Mesodermal cell (in vitro differentiated cells): ENCODE measurements at regions not wholly inside any gene's neighbourhood (a gene's known extent, or its start where the extent isn't known, plus 50 kb on each side); places are given as distances from the start of the nearest gene placed in this dataset.

Source experiments
- H3K27ac ChIP-seq: 2 replicates; pipeline ENCODE4 v1.7.0; 2013; ENCODE audit warnings: mild to moderate bottlenecking, low read depth, low read length, moderate library complexity; ENCODE audit not compliant: severe bottlenecking
- H3K36me3 ChIP-seq: 2 replicates; pipeline ENCODE4 v1.7.1; 2013; ENCODE audit warnings: mild to moderate bottlenecking, low read length, moderate library complexity; ENCODE audit not compliant: control insufficient read depth, insufficient read depth
- H3K4me1 ChIP-seq: one replicate; pipeline ENCODE4 v1.7.1; 2013; ENCODE audit warnings: mild to moderate bottlenecking, low read length; ENCODE audit not compliant: insufficient read depth, control insufficient read depth, poor library complexity, severe bottlenecking
- H3K4me3 ChIP-seq: 2 replicates; pipeline ENCODE4 v1.7.0; 2013; ENCODE audit warnings: low read length, control low read depth, mild to moderate bottlenecking; ENCODE audit not compliant: insufficient read depth, poor library complexity, severe bottlenecking; ENCODE audit errors: extremely low read depth
- H3K9me3 ChIP-seq: 2 replicates; pipeline ENCODE4 v1.7.1; 2013; ENCODE audit warnings: mild to moderate bottlenecking, low read length, moderate library complexity; ENCODE audit not compliant: control insufficient read depth
- WGBS, 2 experiments: methylation state at CpG; one replicate each; pipeline ENCODE4 v1.1.5; 2013; ENCODE audit warnings: missing lambda C conversion rate in 2 of 2; ENCODE audit not compliant: insufficient coverage in 2 of 2; 5-methylcytosine and 5-hydroxymethylcytosine counted together

- Histone ChIP-seq H3K27ac (no peak overlapping the region), H3K4me1 (no peaks in the 10 kb centered on the region), H3K9me3 (no peaks in the 10 kb centered on the region), H3K4me3 (no peak overlapping the region), H3K36me3 (no peaks in the 10 kb centered on the region)
- WGBS, 2 experiments, result no CpG with 5 or more reads among the region's 2 CpGs
These were observed 234.0 kb downstream of the CDC14C start for GRCh38 chr7:49158321-49158720.

DNA sequence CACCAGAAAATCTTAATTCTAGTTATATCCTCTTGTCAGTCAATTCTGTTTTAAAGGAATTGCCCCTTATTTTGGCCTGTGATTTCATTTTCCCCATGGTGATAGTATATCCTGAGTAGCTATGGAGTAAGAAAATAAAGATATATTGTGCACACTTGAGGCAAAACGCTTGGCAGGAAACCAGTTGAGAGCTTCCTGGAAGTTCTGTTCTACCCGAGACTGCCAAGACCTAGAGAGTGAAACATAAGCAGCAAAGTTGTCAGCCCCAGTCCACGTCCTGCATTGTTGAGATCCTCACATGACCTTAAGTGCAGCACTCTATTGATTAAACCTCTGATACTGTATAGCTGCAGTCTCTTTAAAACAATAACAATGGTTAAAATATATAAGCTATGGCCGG is 235.2 kb downstream of the CDC14C start:
- H3K9me3 ChIP-seq, result no peaks in the 10 kb centered on the region
- H3K4me1 ChIP-seq, result no peaks in the 10 kb centered on the region
- H3K4me3 ChIP-seq, result no peak overlapping the region
- 74 to 82% methylated on average over 2 to 4 of the region's 4 CpGs for WGBS, 2 experiments
- H3K27ac ChIP-seq, result no peak overlapping the region
- no peaks in the 10 kb centered on the region for H3K36me3 ChIP-seq

- no peaks in the 10 kb centered on the region for H3K9me3 ChIP-seq
- H3K27ac ChIP-seq, result no peak overlapping the region
- H3K36me3 ChIP-seq, result no peaks in the 10 kb centered on the region
- no peaks in the 10 kb centered on the region for H3K4me1 ChIP-seq
- whole genome bisulfite sequencing, 2 experiments, result 71 to 100% methylated on average over 1 of the region's 1 CpG
- no peak overlapping the region for H3K4me3 ChIP-seq
These were observed 242.1 kb downstream of the CDC14C start for GRCh38 chr7:49166441-49166840.

GRCh38 chr7:49172639-49173038 is 248.3 kb downstream of the CDC14C start:
- H3K36me3 ChIP-seq, result no peaks in the 10 kb centered on the region
- no peaks in the 10 kb centered on the region for H3K9me3 ChIP-seq
- no peaks in the 10 kb centered on the region for H3K4me1 ChIP-seq
- no peak overlapping the region for H3K27ac ChIP-seq
- H3K4me3 ChIP-seq, result no peak overlapping the region
- no CpG with 5 or more reads among the region's 1 CpG for WGBS, 2 experiments

DNA sequence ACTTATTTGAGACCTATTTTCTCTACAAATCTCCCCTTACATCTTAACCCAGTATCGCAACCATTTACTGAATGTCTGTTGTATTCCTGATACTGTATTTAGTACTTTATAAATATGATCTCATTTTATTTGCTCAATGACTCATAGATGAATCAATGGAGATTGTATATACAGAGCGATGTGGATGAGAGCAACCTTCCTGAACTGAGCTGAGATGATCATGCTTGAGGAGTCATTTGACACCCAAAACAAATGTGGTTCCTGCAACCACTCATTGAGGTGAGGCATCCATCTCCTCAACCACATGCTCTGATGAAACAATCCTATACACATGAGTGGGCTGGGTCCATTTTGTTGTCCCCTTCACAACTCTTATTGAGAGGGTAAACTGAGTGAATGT is 250.0 kb downstream of the CDC14C start:
- Histone ChIP-seq H3K36me3 (no peaks in the 10 kb centered on the region), H3K9me3 (no peaks in the 10 kb centered on the region), H3K4me1 (no peaks in the 10 kb centered on the region), H3K27ac (no peak overlapping the region), H3K4me3 (no peak overlapping the region)
- no CpG with 5 or more reads among the region's 2 CpGs for WGBS, 2 experiments

DNA sequence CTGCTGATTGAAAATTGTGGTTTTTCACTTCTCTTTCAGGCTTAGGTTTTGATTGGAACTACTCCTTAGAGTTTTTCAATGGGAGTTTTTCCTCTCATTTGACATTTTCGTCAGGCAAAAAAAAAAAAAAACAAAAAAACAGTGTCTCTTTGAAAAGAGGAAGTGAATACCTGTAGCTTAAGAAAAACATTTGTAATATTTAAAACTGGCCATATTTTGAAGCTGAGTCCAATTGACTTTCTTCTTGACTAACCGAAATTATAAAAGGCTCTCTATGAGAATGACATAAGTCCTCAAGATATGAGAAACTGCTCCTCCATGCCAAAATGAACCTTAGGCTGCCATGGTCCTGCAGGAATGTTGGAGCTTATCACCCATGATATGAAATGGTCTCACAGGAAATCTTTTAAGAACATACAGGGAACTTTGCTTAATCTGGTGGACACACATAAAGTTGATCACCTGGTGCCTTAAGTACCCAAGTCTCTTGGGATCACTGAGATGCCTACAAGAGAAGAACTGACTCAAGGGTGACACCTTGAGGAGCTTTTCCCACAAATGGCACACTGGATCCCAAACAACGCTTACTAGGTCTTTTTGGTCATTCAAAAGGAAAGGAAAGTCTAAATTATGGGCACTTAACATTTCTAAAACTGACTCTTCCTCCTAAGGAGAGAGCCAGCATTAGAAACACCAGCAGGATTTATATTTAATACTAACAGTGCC is 263.4 kb downstream of the CDC14C start:
- Histone ChIP-seq H3K4me1 (no peaks in the 10 kb centered on the region), H3K36me3 (no peaks in the 10 kb centered on the region), H3K9me3 (no peaks in the 10 kb centered on the region), H3K4me3 (no peak overlapping the region), H3K27ac (no peak overlapping the region)
- 87 to 89% methylated on average over 1 to 3 of the region's 3 CpGs for WGBS, 2 experiments

- no CpG with 5 or more reads among the region's 2 CpGs for WGBS, 2 experiments
- Histone ChIP-seq H3K36me3 (no peaks in the 10 kb centered on the region), H3K4me3 (no peak overlapping the region), H3K9me3 (no peaks in the 10 kb centered on the region), H3K27ac (no peak overlapping the region), H3K4me1 (no peaks in the 10 kb centered on the region)
These were observed 304.2 kb downstream of the CDC14C start for GRCh38 chr7:49228426-49229098.

- Histone ChIP-seq H3K4me3 (no peak overlapping the region), H3K4me1 (no peaks in the 10 kb centered on the region), H3K27ac (no peak overlapping the region), H3K9me3 (no peaks in the 10 kb centered on the region), H3K36me3 (no peaks in the 10 kb centered on the region)
- 74 to 85% methylated on average over 3 to 5 of the region's 6 CpGs for whole genome bisulfite sequencing, 2 experiments
These were observed 304.9 kb downstream of the CDC14C start for GRCh38 chr7:49229246-49229645.

GRCh38 chr7:49243521-49243920 is 319.2 kb downstream of the CDC14C start:
- no peaks in the 10 kb centered on the region for H3K4me1 ChIP-seq
- no CpG with 5 or more reads among the region's 2 CpGs for WGBS, 2 experiments
- H3K36me3 ChIP-seq, result no peaks in the 10 kb centered on the region
- no peak overlapping the region for H3K4me3 ChIP-seq
- H3K27ac ChIP-seq, result no peak overlapping the region
- no peaks in the 10 kb centered on the region for H3K9me3 ChIP-seq

DNA sequence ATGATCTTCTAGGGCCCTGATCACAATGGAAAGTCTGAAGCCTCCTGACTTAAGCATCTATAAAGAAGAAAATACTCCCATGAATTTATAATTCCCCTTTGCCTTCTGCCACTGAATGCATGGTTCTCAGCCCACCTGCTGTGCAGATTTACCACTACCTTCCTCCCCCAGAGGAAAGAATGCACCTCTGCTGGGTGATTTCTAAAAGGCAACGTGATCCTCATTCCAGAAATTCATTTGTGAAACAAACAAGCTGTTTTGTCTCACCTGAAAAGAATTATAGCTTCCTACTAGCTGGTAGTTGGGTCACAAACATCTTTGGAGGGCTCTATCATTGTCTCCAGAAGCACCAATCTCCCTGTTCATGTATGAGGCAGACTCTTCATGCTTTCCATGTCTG is 320.2 kb downstream of the CDC14C start:
- no peaks in the 10 kb centered on the region for H3K36me3 ChIP-seq
- H3K9me3 ChIP-seq, result no peaks in the 10 kb centered on the region
- WGBS, 2 experiments, result 0 to 11% methylated on average over 1 of the region's 1 CpG
- no peak overlapping the region for H3K27ac ChIP-seq
- no peaks in the 10 kb centered on the region for H3K4me1 ChIP-seq
- H3K4me3 ChIP-seq, result no peak overlapping the region

GRCh38 chr7:49245062-49245461 is 320.7 kb downstream of the CDC14C start:
- WGBS, 2 experiments, result 37 to 42% methylated on average over 2 of the region's 3 CpGs
- Histone ChIP-seq H3K9me3 (no peaks in the 10 kb centered on the region), H3K27ac (no peak overlapping the region), H3K36me3 (no peaks in the 10 kb centered on the region), H3K4me1 (no peaks in the 10 kb centered on the region), H3K4me3 (no peak overlapping the region)
